ENCODE measurements at regions not wholly inside any gene's neighbourhood (a gene's known extent, or its start where the extent isn't known, plus 50 kb on each side); places are given as distances from the start of the nearest gene placed in this dataset.

- DNase-seq (no peak), ATAC-seq (replicated peaks in 1 of 4) (no peak)
- ChIA-PET POLR2A (no interaction called here), CTCF (no interaction called here)
- Mint-ChIP-seq H3K27ac (no peak overlapping the region), H3K4me3 (no peak overlapping the region), H3K4me1 (no peaks in the 10 kb centered on the region), H3K27me3 (no peaks in the 10 kb centered on the region), H3K9me3 (peaks cover 2 to 26% (median 7%) of the 10 kb centered on the region in 3 donors), H3K36me3 (no peaks in the 10 kb centered on the region)
- Histone ChIP-seq H3K9me3 (no peaks in the 10 kb centered on the region), H3K27ac (ENCODE audit: low read length) (no peak overlapping the region), H3K4me3 (ENCODE audit: control insufficient read depth in 1 of 2, extremely low read depth in 1 of 2, low read length in 1 of 2) (no peak overlapping the region), H3K27me3 (replicated peaks in 1 of 2; ENCODE audit: control insufficient read depth in 2 of 2, extremely low read depth in 1 of 2, insufficient read depth in 2 of 2, low read length in 1 of 2) (no peaks in the 10 kb centered on the region), H3K36me3 (ENCODE audit: control insufficient read depth in 2 of 2, extremely low read depth in 1 of 2, insufficient read depth in 1 of 2, low read length in 1 of 2) (no peaks in the 10 kb centered on the region), H3K4me1 (ENCODE audit: control insufficient read depth in 1 of 2, extremely low read depth in 1 of 2, insufficient read depth in 2 of 2, low read length in 2 of 2) (no peaks in the 10 kb centered on the region)
- WGBS (ENCODE audit: insufficient coverage) = no CpG with 5 or more reads among the region's 5 CpGs
Observed at GRCh38 chr6:23089981-23090380, 520.6 kb downstream of the HDGFL1 start.

- no peak overlapping the region for H3K27ac Mint-ChIP-seq
- CTCF ChIA-PET = no interaction called here
- H3K4me1 Mint-ChIP-seq = no peaks in the 10 kb centered on the region
- no peaks in the 10 kb centered on the region for H3K27me3 ChIP-seq (replicated peaks in 1 of 2; ENCODE audit: control insufficient read depth in 2 of 2, extremely low read depth in 1 of 2, insufficient read depth in 2 of 2, low read length in 1 of 2)
- no peaks in the 10 kb centered on the region for H3K4me1 ChIP-seq (ENCODE audit: control insufficient read depth in 1 of 2, extremely low read depth in 1 of 2, insufficient read depth in 2 of 2, low read length in 2 of 2)
- DNase-seq (no peak), ATAC-seq (replicated peaks in 1 of 4) (no peak)
- H3K36me3 ChIP-seq (ENCODE audit: control insufficient read depth in 2 of 2, extremely low read depth in 1 of 2, insufficient read depth in 1 of 2, low read length in 1 of 2) = no peaks in the 10 kb centered on the region
- peaks cover under 1 to 25% (median 9%) of the 10 kb centered on the region in 3 donors for H3K9me3 Mint-ChIP-seq
- H3K27ac ChIP-seq (ENCODE audit: low read length) = no peak overlapping the region
- H3K4me3 ChIP-seq (ENCODE audit: control insufficient read depth in 1 of 2, extremely low read depth in 1 of 2, low read length in 1 of 2) = no peak overlapping the region
- H3K36me3 Mint-ChIP-seq = no peaks in the 10 kb centered on the region
- no peaks in the 10 kb centered on the region for H3K27me3 Mint-ChIP-seq
- H3K4me3 Mint-ChIP-seq = no peak overlapping the region
- H3K9me3 ChIP-seq = no peaks in the 10 kb centered on the region
- 38% methylated on average over 1 of the region's 3 CpGs for WGBS (ENCODE audit: insufficient coverage)
- POLR2A ChIA-PET = no interaction called here
Observed at GRCh38 chr6:23091795-23092194, 522.4 kb downstream of the HDGFL1 start.

- Mint-ChIP-seq H3K9me3 (peaks cover 7 to 28% (median 10%) of the 10 kb centered on the region in 3 donors), H3K27ac (no peak overlapping the region), H3K4me1 (no peaks in the 10 kb centered on the region), H3K4me3 (no peak overlapping the region), H3K27me3 (no peaks in the 10 kb centered on the region), H3K36me3 (no peaks in the 10 kb centered on the region)
- DNase-seq (no peak), ATAC-seq (replicated peaks in 1 of 4) (no peak)
- no peaks in the 10 kb centered on the region for H3K4me1 ChIP-seq (ENCODE audit: control insufficient read depth in 1 of 2, extremely low read depth in 1 of 2, insufficient read depth in 2 of 2, low read length in 2 of 2)
- H3K36me3 ChIP-seq (ENCODE audit: control insufficient read depth in 2 of 2, extremely low read depth in 1 of 2, insufficient read depth in 1 of 2, low read length in 1 of 2) = no peaks in the 10 kb centered on the region
- ChIA-PET POLR2A (no interaction called here), CTCF (no interaction called here)
- no peak overlapping the region for H3K4me3 ChIP-seq (ENCODE audit: control insufficient read depth in 1 of 2, extremely low read depth in 1 of 2, low read length in 1 of 2)
- no peaks in the 10 kb centered on the region for H3K27me3 ChIP-seq (replicated peaks in 1 of 2; ENCODE audit: control insufficient read depth in 2 of 2, extremely low read depth in 1 of 2, insufficient read depth in 2 of 2, low read length in 1 of 2)
- H3K9me3 ChIP-seq = no peaks in the 10 kb centered on the region
- WGBS (ENCODE audit: insufficient coverage) = no CpG with 5 or more reads among the region's 1 CpG
- H3K27ac ChIP-seq (ENCODE audit: low read length) = no peak overlapping the region
Observed at GRCh38 chr6:23096876-23097275, 527.5 kb downstream of the HDGFL1 start.

- POLR2A ChIA-PET = no interaction called here
- WGBS (ENCODE audit: insufficient coverage) = no CpG with 5 or more reads among the region's 2 CpGs
- ATAC-seq (replicated peaks in 1 of 4) (no peak), DNase-seq (no peak)
- no peak overlapping the region for H3K4me3 Mint-ChIP-seq
- H3K27me3 Mint-ChIP-seq = no peaks in the 10 kb centered on the region
- Histone ChIP-seq H3K27ac (ENCODE audit: low read length) (no peak overlapping the region), H3K9me3 (no peaks in the 10 kb centered on the region), H3K4me3 (ENCODE audit: control insufficient read depth in 1 of 2, extremely low read depth in 1 of 2, low read length in 1 of 2) (no peak overlapping the region), H3K4me1 (ENCODE audit: control insufficient read depth in 1 of 2, extremely low read depth in 1 of 2, insufficient read depth in 2 of 2, low read length in 2 of 2) (no peaks in the 10 kb centered on the region), H3K36me3 (ENCODE audit: control insufficient read depth in 2 of 2, extremely low read depth in 1 of 2, insufficient read depth in 1 of 2, low read length in 1 of 2) (no peaks in the 10 kb centered on the region), H3K27me3 (replicated peaks in 1 of 2; ENCODE audit: control insufficient read depth in 2 of 2, extremely low read depth in 1 of 2, insufficient read depth in 2 of 2, low read length in 1 of 2) (no peaks in the 10 kb centered on the region)
- H3K4me1 Mint-ChIP-seq = no peaks in the 10 kb centered on the region
- CTCF ChIA-PET = no interaction called here
- H3K9me3 Mint-ChIP-seq = peaks cover 8 to 21% (median 10%) of the 10 kb centered on the region in 3 donors
- no peaks in the 10 kb centered on the region for H3K36me3 Mint-ChIP-seq
- H3K27ac Mint-ChIP-seq = no peak overlapping the region
Observed at GRCh38 chr6:23097566-23097965, 528.2 kb downstream of the HDGFL1 start.

GRCh38 chr6:23106951-23107350, 537.6 kb downstream of the HDGFL1 start:
- H3K9me3 ChIP-seq = no peaks in the 10 kb centered on the region
- Mint-ChIP-seq H3K27ac (no peak overlapping the region), H3K36me3 (no peaks in the 10 kb centered on the region), H3K9me3 (peaks cover 8 to 41% (median 16%) of the 10 kb centered on the region in 3 donors), H3K4me3 (no peak overlapping the region), H3K4me1 (no peaks in the 10 kb centered on the region), H3K27me3 (peaks cover 0 to 4% of the 10 kb centered on the region in 2 donors)
- H3K36me3 ChIP-seq (ENCODE audit: control insufficient read depth in 2 of 2, extremely low read depth in 1 of 2, insufficient read depth in 1 of 2, low read length in 1 of 2) = no peaks in the 10 kb centered on the region
- no peak for DNase-seq
- CTCF ChIA-PET = no interaction called here
- ATAC-seq (replicated peaks in 1 of 4) = no peak
- no CpG with 5 or more reads among the region's 2 CpGs for WGBS (ENCODE audit: insufficient coverage)
- no peak overlapping the region for H3K4me3 ChIP-seq (ENCODE audit: control insufficient read depth in 1 of 2, extremely low read depth in 1 of 2, low read length in 1 of 2)
- H3K4me1 ChIP-seq (ENCODE audit: control insufficient read depth in 1 of 2, extremely low read depth in 1 of 2, insufficient read depth in 2 of 2, low read length in 2 of 2) = no peaks in the 10 kb centered on the region
- H3K27ac ChIP-seq (ENCODE audit: low read length) = no peak overlapping the region
- H3K27me3 ChIP-seq (replicated peaks in 1 of 2; ENCODE audit: control insufficient read depth in 2 of 2, extremely low read depth in 1 of 2, insufficient read depth in 2 of 2, low read length in 1 of 2) = no peaks in the 10 kb centered on the region
- POLR2A ChIA-PET = no interaction called here

GRCh38 chr6:23111984-23112383, 542.6 kb downstream of the HDGFL1 start:
- Histone ChIP-seq H3K9me3 (no peaks in the 10 kb centered on the region), H3K4me1 (ENCODE audit: control insufficient read depth in 1 of 2, extremely low read depth in 1 of 2, insufficient read depth in 2 of 2, low read length in 2 of 2) (no peaks in the 10 kb centered on the region), H3K4me3 (ENCODE audit: control insufficient read depth in 1 of 2, extremely low read depth in 1 of 2, low read length in 1 of 2) (no peak overlapping the region), H3K27me3 (replicated peaks in 1 of 2; ENCODE audit: control insufficient read depth in 2 of 2, extremely low read depth in 1 of 2, insufficient read depth in 2 of 2, low read length in 1 of 2) (no peaks in the 10 kb centered on the region), H3K36me3 (ENCODE audit: control insufficient read depth in 2 of 2, extremely low read depth in 1 of 2, insufficient read depth in 1 of 2, low read length in 1 of 2) (no peaks in the 10 kb centered on the region), H3K27ac (ENCODE audit: low read length) (no peak overlapping the region)
- ATAC-seq (replicated peaks in 1 of 4) (no peak), DNase-seq (no peak)
- H3K36me3 Mint-ChIP-seq = no peaks in the 10 kb centered on the region
- ChIA-PET CTCF (no interaction called here), POLR2A (no interaction called here)
- no CpG with 5 or more reads among the region's 1 CpG for whole genome bisulfite sequencing (ENCODE audit: insufficient coverage)
- H3K27ac Mint-ChIP-seq = no peak overlapping the region
- no peaks in the 10 kb centered on the region for H3K4me1 Mint-ChIP-seq
- H3K9me3 Mint-ChIP-seq = peaks cover 13 to 29% (median 25%) of the 10 kb centered on the region in 3 donors
- no peaks in the 10 kb centered on the region for H3K27me3 Mint-ChIP-seq
- no peak overlapping the region for H3K4me3 Mint-ChIP-seq

- DNase-seq (no peak), ATAC-seq (replicated peaks in 1 of 4) (no peak)
- H3K36me3 ChIP-seq (ENCODE audit: control insufficient read depth in 2 of 2, extremely low read depth in 1 of 2, insufficient read depth in 1 of 2, low read length in 1 of 2) = no peaks in the 10 kb centered on the region
- no peaks in the 10 kb centered on the region for H3K4me1 ChIP-seq (ENCODE audit: control insufficient read depth in 1 of 2, extremely low read depth in 1 of 2, insufficient read depth in 2 of 2, low read length in 2 of 2)
- POLR2A ChIA-PET = no interaction called here
- no peaks in the 10 kb centered on the region for H3K9me3 ChIP-seq
- WGBS (ENCODE audit: insufficient coverage) = 40% methylated on average over 4 of the region's 6 CpGs
- no peaks in the 10 kb centered on the region for H3K36me3 Mint-ChIP-seq
- H3K4me1 Mint-ChIP-seq = no peaks in the 10 kb centered on the region
- H3K27me3 Mint-ChIP-seq = no peaks in the 10 kb centered on the region
- no peak overlapping the region for H3K4me3 ChIP-seq (ENCODE audit: control insufficient read depth in 1 of 2, extremely low read depth in 1 of 2, low read length in 1 of 2)
- peaks cover 13 to 22% (median 15%) of the 10 kb centered on the region in 3 donors for H3K9me3 Mint-ChIP-seq
- no peak overlapping the region for H3K27ac ChIP-seq (ENCODE audit: low read length)
- no peak overlapping the region for H3K27ac Mint-ChIP-seq
- H3K4me3 Mint-ChIP-seq = no peak overlapping the region
- CTCF ChIA-PET = no interaction called here
- H3K27me3 ChIP-seq (replicated peaks in 1 of 2; ENCODE audit: control insufficient read depth in 2 of 2, extremely low read depth in 1 of 2, insufficient read depth in 2 of 2, low read length in 1 of 2) = no peaks in the 10 kb centered on the region
Observed at GRCh38 chr6:23114812-23115504, 545.6 kb downstream of the HDGFL1 start.

All from T-cell (primary cell).